ENCODE measurements at regions not wholly inside any gene's neighbourhood (a gene's known extent, or its start where the extent isn't known, plus 50 kb on each side); places are given as distances from the start of the nearest gene placed in this dataset.

- TF ChIP-seq GABPA (IDR thresholded peaks at IDR 0.05; ENCODE audit: low read depth) (no peak), YY1 (IDR thresholded peaks at IDR 0.05; ENCODE audit: low read depth, low read length) (no peak), TAF1 (IDR thresholded peaks at IDR 0.05; ENCODE audit: borderline replicate concordance, low read depth, low read length) (no peak), CBFB (IDR thresholded peaks at IDR 0.05; ENCODE audit: low read depth) (no peak), SIN3A (IDR thresholded peaks at IDR 0.05; ENCODE audit: low read depth, low read length) (no peak), CTCF (IDR thresholded peaks at IDR 0.05 in 2 of 3, conservative IDR thresholded peaks at IDR 0.05 in 1 of 3; ENCODE audit: control insufficient read depth in 2 of 3, extremely low read depth in 1 of 3, insufficient read depth in 1 of 3, low read depth in 3 of 3, low read length in 3 of 3) (no peak), POLR2AphosphoS5 (IDR thresholded peaks at IDR 0.05; ENCODE audit: low read length) (no peak), SRF (IDR thresholded peaks at IDR 0.05; ENCODE audit: low read depth in 2 of 2, low read length in 2 of 2) (no peak), EP300 (IDR thresholded peaks at IDR 0.05; ENCODE audit: borderline replicate concordance in 1 of 2, control insufficient read depth in 1 of 2, low read depth in 2 of 2, low read length in 2 of 2) (no peak), NR2C2 (IDR thresholded peaks at IDR 0.05; ENCODE audit: borderline replicate concordance, control insufficient read depth, insufficient read length, low read depth) (no peak)
Observed at GRCh38 chr1:184183919-184184318, 132.4 kb downstream of the TSEN15 start.

All from GM12878 (cell line).